GM19351 (cell line): ENCODE measurements at regions not wholly inside any gene's neighbourhood (a gene's known extent, or its start where the extent isn't known, plus 50 kb on each side); places are given as distances from the start of the nearest gene placed in this dataset.

Experiments used
- ATAC-seq: cut with Tn5 transposase; IDR thresholded peaks from one replicate; pipeline ENCODE4 v1.9.1; 2021; ENCODE audit warnings: mild to moderate bottlenecking, moderate library complexity; ENCODE audit not compliant: unreplicated experiment

DNA sequence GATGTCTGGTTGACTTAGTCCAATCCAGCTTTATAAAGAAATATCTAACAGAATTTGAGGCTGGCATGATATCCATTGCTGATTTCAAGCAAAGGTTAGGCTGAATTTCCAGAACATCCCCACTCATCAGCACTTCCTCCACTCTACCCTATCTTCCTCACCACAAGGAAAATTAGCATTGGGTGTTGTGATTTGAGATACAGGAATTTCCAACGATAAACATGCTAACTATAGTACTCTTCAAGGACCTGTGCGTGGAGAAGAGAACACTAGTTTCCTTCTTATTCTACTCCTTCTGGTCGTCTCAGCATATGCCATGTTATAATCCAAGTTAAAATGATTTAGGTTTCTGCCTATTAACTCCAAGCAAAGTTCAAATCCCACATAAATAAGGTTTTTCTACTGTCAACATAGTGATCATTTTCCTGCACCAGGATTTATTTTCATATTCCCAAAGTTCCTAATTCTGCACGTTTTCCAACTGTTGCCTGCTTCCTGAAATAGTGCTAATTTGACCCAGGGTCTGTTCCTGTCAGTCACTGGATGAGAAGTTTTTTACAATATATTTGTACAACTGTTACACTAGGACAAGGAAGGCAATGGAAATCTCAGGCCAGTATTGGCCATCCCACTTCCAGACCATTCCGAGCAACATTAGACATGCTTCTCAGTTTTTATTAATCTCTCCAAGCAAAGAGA, 177.6 kb upstream of the EDNRA start:
- no peak for ATAC-seq

DNA sequence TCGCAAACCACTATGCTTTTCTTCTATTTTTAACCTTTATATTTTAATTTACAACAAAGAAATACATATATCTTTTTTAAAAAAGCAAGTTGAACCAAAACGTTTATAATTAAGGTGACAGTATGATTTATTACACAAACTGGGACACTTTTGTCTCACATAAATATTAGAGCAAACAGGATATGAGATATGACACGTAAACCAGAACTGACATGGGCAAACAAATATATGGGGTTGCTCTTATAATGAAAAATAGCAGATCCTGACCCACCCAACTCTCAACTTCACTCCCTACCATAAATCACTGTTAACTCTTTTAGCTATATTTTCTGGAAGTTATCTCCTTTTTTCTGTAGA, 177.0 kb upstream of the EDNRA start:
- no peak for ATAC-seq

DNA sequence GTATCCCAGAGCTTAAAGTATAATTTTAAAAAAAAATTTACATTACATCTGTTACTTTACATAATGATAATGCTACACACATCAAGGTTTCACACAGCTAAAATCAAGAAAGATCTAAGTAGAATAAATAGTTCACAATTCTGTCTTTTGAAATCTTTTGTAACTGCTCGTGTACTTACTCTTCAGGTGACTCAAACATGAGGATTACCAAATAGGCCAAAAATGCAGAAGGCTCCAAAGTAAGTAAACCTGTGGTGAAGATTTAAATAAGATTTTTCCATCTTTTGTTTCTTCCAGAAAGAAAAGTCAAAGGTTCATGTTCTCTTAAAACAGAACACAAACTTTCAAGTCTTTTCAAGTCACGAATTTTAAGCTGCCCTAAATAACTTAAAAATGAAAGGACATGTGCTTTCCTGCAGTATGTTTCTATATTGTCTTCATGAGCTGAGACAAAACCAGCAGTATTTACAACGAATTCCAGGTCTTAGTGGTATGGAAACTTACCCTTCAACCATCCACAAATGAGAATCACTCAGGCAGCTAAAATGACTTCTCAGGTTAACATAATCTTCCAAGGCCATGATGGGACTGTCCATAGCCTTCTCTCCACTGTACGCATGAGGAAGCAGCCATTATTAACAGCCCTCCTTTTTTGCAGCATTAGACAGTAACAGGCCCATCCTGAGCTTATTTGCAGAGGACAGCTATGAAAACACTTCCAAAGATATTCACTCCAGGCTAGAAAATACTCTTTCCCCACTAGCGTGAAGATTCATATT, 172.8 kb upstream of the EDNRA start:
- ATAC-seq = no peak

DNA sequence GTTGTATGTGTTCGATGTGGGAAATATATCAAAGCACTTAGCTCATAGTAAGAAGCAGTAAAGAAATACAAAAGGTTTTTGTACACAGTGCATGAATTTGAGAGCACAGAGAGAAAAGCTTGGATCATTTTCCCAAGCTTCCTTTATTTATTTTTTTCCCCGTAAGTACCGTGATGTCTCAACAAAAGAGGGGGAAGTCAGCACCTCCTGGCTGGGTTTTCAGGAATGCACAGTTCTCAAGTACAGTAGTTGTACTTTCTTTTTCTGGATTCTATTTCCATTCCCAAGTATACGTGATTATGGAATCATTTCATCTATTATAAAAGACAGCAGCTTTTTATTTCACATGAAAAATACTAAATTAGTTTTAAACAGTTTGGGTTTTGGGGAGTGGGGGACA, 171.5 kb upstream of the EDNRA start:
- ATAC-seq = no peak

DNA sequence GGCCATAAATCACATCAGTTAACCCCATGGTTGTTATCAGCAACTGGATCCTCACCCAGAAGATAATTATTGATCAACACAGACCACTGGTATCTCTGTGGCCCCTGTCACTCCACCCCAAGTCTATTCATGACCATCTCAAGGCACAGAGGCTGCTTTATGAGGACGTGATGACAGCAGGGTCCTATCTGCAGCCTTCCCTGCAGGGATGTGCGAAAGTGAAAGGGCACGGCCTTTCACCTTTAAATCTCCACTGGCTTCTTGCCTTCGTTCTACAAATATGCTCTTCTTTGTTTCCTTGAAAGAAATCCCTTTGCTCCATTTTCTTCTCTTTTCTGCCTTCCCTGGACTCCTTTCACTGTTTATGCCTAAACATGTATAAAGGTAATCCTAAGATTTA, 170.6 kb upstream of the EDNRA start:
- ATAC-seq = no peak

DNA sequence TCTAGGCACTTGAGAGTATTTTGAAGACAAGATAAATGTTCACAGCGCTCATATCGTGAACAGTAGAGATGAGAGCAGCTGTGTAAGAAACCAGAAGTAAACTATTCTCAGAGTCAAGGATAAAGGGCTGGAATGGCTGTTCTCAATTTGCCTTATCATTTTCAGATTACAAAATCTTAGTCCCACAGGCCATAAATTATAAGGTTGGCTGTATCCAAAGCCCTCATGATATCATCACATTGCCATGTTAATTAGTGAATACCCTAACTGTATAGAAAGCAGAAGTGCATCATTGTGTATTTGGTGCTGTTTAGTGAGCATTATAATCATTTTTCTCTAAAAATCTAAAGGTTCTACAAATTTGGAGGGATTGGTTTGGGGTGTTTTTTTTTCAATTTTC, 168.9 kb upstream of the EDNRA start:
- no peak for ATAC-seq

DNA sequence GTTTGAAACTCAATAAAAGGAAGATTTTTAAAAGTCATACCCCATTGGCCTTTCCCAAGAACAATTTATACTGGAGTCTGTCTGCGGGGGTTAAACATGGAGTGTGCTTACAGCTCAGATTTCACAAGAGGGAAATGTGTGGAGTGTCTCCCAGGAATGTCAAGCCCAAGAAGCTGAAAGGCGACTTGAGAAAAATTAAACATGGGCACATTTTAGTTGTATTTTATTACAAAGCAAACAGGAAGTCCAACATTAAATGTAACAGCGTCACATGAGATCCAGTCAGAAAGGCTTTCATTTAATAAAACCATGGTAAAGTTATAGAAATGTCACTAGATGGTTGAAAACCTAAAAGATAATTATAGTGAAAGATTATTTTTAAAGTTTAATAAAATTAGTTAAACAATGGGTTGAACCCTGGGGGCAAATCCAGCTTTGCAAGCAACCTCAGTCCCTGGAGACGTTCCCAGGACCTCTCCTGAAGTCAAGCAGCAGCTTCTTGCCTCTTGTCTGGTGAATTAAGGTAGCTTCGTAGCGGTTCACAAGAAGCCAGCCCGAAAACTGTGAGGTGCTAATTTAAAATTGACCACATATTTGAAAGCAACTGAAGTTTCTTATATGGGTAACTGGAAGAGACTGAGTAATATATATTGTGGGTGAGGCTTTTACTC, 168.4 kb upstream of the EDNRA start:
- ATAC-seq = no peak

DNA sequence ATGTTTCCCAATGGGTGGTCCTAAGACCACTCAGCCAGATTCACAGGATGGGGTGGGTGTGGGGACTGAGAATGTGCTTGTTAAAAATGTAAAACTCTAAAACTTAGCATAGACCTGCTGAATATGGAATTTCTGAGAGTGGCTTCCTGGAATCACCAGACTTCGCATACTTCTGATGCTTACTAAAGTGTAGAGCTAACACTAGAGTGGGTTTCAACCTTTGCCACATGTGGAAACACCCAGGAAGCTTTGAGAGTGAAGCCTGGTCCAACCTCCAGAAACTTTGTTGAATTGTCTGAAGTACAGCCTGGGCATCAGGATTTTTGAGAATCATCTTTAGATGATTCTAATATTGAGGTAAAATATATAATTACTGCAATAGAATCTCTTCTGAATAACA, 167.8 kb upstream of the EDNRA start:
- ATAC-seq = no peak

DNA sequence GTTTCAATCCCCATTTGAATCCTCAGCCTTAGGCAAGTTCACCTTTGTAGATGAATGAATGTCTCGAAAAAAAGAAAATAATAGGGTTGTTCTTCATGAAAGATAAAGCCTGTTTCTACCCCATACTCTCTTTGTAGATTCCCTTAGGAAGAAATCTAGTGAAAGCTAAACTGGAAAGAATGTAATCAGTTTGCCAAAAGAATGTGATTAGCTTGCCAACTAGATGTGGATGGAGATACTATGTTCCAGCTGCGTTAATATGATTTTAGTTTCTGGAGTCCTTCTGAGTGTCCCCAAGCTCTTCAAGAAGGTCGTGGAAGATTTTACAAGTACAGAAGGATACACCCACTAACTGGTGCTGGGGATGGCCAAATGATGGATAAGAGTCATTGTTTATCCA, 162.3 kb upstream of the EDNRA start:
- ATAC-seq = no peak

DNA sequence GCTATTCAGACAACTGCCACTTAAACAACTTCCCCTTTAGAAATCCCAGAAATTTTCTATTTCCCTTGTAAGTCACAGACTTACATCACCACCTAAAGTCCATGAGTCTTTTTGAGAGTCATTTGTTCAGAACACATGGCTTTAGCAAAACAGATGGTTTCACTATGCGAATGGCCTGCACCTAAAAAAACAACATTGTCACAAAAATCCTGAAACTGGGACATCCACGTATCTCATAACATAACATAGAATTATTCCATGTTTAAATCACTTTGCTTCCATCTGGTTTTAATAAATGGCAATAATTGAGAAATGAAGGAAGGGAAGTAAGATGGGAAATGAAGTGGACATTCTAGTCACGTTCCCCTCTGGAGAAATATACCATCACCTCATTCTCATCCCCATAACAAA, 155.3 kb upstream of the EDNRA start:
- ATAC-seq = no peak

DNA sequence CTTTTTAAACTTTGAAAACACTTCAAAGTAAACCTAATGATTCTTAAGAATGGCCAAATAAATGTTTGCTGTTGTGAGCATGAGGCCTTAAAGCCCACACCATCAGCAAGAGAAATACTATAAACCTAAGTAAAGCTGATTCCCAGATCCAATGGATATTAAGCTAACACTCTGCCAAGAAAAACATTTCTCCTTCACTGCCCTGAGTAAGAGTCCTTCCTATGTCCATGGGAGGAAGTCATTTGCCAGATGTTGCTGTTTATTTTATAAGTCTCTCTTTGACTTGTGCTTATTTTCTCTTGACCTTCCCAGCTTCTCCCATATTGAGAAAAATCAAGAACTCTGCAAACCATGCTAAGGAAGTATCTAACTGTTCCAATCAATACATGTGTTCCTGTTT, 154.3 kb upstream of the EDNRA start:
- ATAC-seq = no peak

DNA sequence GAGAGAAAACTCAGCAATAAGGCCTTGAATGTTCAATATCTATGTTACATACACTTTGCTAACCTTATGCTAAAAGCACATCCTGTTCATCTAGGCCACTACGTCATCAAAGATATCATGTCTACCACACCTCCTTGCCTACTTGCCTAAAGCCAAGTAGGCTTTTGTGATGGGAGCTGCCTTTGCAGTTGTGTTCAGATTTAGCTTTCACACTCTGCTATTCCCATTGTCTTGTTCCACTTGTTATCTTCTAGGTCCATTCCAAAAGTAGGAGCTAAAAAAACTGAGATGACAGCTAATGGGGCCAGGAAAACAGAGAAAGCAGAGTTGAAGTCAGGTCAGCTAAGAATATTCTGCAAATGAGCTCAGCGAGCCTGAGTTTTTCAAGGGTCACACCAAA, 153.6 kb upstream of the EDNRA start:
- ATAC-seq = no peak

DNA sequence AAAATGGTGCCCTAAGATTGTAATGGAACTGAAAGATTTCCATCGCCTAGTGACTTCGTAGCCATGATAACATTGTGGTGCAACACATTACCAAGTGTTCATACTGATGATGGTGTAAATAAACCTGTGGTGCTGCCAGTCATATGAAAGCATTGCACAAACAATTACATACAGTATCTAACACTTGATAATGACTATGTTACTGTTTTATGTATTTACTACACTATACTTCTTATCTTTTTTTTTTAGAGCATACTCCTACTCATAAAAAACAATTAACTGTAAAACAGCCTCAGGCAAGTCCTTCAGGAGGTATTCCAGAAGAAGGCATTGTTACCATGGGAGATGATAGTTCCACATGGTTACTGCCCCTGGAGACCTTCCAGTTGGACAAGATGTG, 152.7 kb upstream of the EDNRA start:
- ATAC-seq = no peak

DNA sequence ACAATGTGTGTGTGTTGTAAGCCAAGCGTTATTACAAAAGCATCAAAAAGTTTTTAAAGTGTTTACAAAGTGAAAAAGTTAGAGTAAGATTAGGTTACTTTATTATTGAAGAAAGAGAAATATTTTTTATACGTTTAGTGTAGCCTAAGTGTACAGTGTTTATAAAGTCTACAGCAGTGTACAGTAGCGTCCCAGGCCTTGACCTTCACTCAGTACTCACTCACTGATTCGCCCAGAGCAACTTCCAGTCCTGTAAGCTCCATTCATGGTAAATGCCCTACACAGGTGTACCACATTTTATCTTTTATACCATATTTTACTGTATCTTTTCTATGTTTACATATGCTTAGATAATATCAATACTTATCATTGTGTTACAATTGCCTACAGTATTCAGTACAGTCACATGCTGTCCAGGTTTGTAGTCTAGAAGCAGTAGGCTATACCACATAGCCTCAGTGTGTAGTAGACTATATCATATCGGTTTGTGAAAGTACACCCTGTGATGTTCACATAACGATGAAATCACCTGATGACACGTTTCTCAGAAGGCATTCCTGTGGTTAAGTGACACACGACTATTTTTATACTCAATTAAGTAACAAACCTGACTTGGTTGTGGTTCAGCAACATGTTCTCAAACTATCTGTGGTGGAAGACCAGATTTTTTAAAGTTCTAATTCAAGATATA, 152.0 kb upstream of the EDNRA start:
- no peak for ATAC-seq

DNA sequence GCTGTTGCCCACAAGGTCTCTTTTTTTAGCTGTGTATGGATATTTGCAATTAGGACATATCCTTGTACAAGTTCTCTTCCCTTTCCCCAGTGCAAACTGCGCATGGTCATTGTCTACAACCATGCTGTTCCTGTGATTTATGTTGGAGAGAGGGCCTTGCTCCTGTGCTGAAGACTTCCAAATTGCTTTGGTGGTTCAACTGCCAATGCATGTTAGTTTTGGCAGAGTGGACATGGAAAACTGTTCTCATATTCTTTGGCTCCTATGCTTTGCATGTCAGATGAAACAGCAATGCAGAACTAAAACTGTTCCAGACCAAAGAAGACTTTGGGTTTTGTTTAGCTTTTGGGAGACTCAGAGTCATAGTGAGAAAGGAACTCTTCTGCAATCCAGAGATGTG, 148.8 kb upstream of the EDNRA start:
- no peak for ATAC-seq

DNA sequence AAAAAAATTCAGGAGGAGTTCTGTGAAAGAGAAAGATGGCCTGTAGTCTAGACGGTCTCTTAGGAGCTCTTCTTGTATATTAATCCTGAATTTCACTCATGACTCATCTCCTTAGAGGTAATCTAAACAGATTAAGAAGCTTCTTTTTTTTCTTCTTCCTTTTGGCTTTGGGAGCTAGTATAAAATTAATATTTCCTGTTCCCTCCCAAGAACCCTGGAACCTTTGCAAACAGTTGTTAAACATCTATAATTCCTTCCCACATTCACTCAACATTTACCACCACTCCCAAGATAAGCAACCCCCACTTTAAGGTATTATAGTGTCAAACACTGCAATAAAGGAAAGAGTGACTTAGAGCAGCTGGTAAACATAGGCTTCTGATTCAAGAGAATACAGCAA, 146.4 kb upstream of the EDNRA start:
- ATAC-seq = no peak

DNA sequence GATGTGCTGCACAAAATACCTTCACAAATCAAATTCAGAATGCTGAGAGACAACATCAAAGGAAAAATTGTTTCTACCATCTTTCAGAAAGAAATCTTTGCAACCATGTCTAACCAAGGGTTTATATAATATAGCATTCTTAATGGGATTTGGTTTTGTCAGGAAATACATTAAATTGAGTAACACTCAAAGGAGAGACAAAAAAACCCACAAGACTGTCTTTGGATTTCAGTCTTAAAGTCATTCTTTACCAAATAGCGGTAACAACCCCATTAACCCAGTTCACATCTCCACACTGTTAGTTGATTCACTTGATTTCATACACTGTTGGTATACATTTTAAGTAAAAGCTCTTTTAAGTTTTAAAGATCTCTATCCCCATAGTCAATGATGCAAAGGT, 145.7 kb upstream of the EDNRA start:
- no peak for ATAC-seq

DNA sequence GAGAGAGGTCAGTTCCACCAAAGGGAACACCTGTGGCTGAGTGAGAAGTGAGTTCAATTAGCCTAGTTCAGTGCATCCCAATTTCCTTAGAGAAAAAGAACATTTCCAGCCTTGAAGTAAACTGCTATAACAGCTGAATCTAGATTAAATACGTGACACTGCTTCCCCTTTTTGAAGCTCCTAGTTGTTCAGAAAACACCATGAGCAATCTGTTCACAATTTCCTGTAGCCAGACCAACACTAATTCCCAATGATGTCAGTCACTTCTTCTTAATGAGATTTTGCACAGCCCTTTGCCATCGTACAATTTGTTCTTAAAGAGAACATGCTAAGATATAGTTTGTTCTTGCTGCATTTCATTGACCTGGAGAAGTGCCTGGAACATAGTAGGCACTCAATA, 144.6 kb upstream of the EDNRA start:
- no peak for ATAC-seq

DNA sequence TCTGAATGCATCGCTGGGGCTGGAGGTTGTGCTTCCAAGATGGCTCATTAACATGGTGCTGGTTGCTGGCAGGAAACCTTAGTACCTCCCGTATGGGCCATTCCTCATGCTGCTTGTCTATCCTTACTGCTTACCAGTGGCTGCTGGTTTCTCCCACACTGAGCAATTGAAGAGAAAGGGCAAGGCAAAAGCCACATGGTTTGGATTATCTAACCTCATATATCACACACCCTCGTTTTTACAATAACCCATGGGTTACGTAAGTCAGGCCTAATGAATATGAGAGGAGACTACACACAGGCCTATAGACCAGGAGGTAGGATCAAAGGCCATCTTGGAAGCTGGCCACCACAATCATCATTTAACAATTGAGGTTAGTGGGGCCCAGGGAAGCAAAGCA, 141.8 kb upstream of the EDNRA start:
- ATAC-seq = no peak

DNA sequence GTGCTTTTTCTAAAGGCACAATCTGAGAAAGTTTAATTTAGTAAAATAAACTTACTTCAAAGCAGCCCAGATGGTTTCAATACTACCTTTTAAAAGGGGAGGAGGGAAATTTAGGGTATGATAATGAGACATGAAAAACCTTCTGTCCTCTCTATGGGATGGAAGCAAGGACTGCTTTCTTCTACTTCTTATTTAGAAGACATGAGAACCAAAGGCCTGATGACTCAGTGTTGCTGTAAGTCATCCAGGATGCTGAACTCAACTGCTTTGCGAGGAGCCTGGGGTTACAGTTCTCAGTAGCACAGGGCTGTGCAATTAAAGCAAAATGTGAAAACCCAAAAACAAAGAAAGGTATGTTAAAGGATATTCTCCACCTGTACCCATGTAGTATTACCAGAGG, 140.8 kb upstream of the EDNRA start:
- ATAC-seq = no peak

DNA sequence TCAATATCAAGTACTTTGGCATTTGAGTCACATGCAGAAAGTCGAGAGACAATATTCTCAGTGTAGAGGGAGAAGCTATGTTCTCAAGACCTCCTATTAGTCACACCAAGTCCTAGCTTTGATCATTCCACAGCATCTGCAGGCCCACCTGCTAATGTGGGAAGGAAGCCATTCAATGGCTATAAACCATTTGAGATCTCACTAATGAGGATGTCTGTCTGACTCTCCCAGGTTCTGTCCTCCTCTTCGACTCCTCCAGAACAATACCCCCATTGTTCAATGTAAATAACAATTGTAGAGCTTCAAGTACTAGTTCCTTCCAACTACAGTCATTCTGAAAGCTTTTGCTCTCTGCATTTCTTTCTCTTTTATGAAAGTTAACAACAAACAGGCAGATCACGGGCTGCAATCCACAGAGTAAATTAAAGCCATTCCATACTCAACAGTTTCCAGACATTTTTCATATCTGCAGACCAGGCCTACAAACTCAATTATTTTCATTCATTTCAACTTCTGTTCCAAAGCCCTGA, 140.2 kb upstream of the EDNRA start:
- ATAC-seq = no peak
